HUES48 (cell line): ENCODE measurements at regions not wholly inside any gene's neighbourhood (a gene's known extent, or its start where the extent isn't known, plus 50 kb on each side); places are given as distances from the start of the nearest gene placed in this dataset.

ENCODE experiments used
- H3K27ac ChIP-seq: one replicate; pipeline ENCODE4 v1.7.0; 2013; ENCODE audit warnings: low read depth, low read length, inconsistent platforms
- H3K27me3 ChIP-seq: 2 replicates; pipeline ENCODE4 v1.6.1; 2013; ENCODE audit warnings: mild to moderate bottlenecking, low read length; ENCODE audit not compliant: control insufficient read depth, insufficient read depth
- H3K36me3 ChIP-seq: 2 replicates; pipeline ENCODE4 v1.6.1; 2013; ENCODE audit warnings: low read length; ENCODE audit not compliant: control insufficient read depth, insufficient read depth
- H3K4me1 ChIP-seq: 2 replicates; pipeline ENCODE4 v1.6.1; 2013; ENCODE audit warnings: mild to moderate bottlenecking, low read length; ENCODE audit not compliant: control insufficient read depth, insufficient read depth
- H3K4me3 ChIP-seq: 2 replicates; pipeline ENCODE4 v1.5.1; 2013; ENCODE audit warnings: mild to moderate bottlenecking, low read depth, low read length
- H3K9ac ChIP-seq: 2 replicates; pipeline ENCODE4 v1.6.1; 2013; ENCODE audit warnings: mild to moderate bottlenecking, low read depth, low read length, moderate library complexity
- H3K9me3 ChIP-seq: 2 replicates; pipeline ENCODE4 v1.6.1; 2013; ENCODE audit warnings: low read length; ENCODE audit not compliant: control insufficient read depth, insufficient read depth

- Histone ChIP-seq H3K9ac (no peak overlapping the region), H3K27ac (peak overlapping the region; percentile 95), H3K4me3 (peak overlapping the region; percentile 44), H3K36me3 (no peaks in the 10 kb centered on the region), H3K9me3 (no peaks in the 10 kb centered on the region), H3K27me3 (peaks cover 87% of the 10 kb centered on the region), H3K4me1 (peaks cover 38% of the 10 kb centered on the region)
Observed at GRCh38 chr1:68293609-68294366, 61.5 kb upstream of the WLS start.

GRCh38 chr1:68293122-68293521, 60.8 kb upstream of the WLS start:
- Histone ChIP-seq H3K27ac (peak overlapping the region; percentile 95), H3K9ac (no peak overlapping the region), H3K36me3 (no peaks in the 10 kb centered on the region), H3K9me3 (no peaks in the 10 kb centered on the region), H3K4me3 (peak overlapping the region; percentile 44), H3K27me3 (peaks cover 80% of the 10 kb centered on the region), H3K4me1 (peaks cover 38% of the 10 kb centered on the region)

GRCh38 chr1:68291688-68292384, 59.5 kb upstream of the WLS start:
- Histone ChIP-seq H3K27ac (peak overlapping the region; percentile 9), H3K4me3 (no peak overlapping the region), H3K36me3 (no peaks in the 10 kb centered on the region), H3K9me3 (no peaks in the 10 kb centered on the region), H3K27me3 (peaks cover 68% of the 10 kb centered on the region), H3K4me1 (peaks cover 38% of the 10 kb centered on the region), H3K9ac (no peak overlapping the region)

- H3K27ac ChIP-seq: no peak overlapping the region
- H3K27me3 ChIP-seq: peaks cover 30% of the 10 kb centered on the region
- H3K9ac ChIP-seq: no peak overlapping the region
- H3K36me3 ChIP-seq: no peaks in the 10 kb centered on the region
- peaks cover 12% of the 10 kb centered on the region for H3K4me1 ChIP-seq
- H3K9me3 ChIP-seq: no peaks in the 10 kb centered on the region
- no peak overlapping the region for H3K4me3 ChIP-seq
Observed at GRCh38 chr1:68287241-68287640, 54.9 kb upstream of the WLS start.

GRCh38 chr1:68285046-68285445, 52.7 kb upstream of the WLS start:
- no peaks in the 10 kb centered on the region for H3K9me3 ChIP-seq
- peaks cover 23% of the 10 kb centered on the region for H3K27me3 ChIP-seq
- no peaks in the 10 kb centered on the region for H3K4me1 ChIP-seq
- H3K9ac ChIP-seq: no peak overlapping the region
- no peak overlapping the region for H3K27ac ChIP-seq
- no peaks in the 10 kb centered on the region for H3K36me3 ChIP-seq
- H3K4me3 ChIP-seq: no peak overlapping the region

- no peak overlapping the region for H3K27ac ChIP-seq
- H3K4me1 ChIP-seq: peaks cover 15% of the 10 kb centered on the region
- no peaks in the 10 kb centered on the region for H3K9me3 ChIP-seq
- peaks cover 42% of the 10 kb centered on the region for H3K27me3 ChIP-seq
- no peak overlapping the region for H3K4me3 ChIP-seq
- no peak overlapping the region for H3K9ac ChIP-seq
- no peaks in the 10 kb centered on the region for H3K36me3 ChIP-seq
Observed at GRCh38 chr1:68281946-68282615, 49.8 kb upstream of the WLS start.
